GM23248 (cell line): ENCODE measurements at regions not wholly inside any gene's neighbourhood (a gene's known extent, or its start where the extent isn't known, plus 50 kb on each side); places are given as distances from the start of the nearest gene placed in this dataset.
"Not testable (repeated sequence)": the region's sequence is repeated elsewhere in the genome, so short reads cannot be mapped to it uniquely, and the experiment has no call there.

Source experiments
- DNase-seq: peaks from one replicate; pipeline ENCODE4 v3.0.0-alpha.2; 2015
- H2AFZ ChIP-seq: fragments of 200-600 bp; sonication (generic); 2 replicates; pipeline ENCODE4 v1.6.1; 2016; ENCODE audit warnings: antibody characterized with exemption
- H3F3A ChIP-seq: fragments of 200-600 bp; sonication (generic); 2 replicates; pipeline ENCODE4 v1.6.1; 2016; ENCODE audit warnings: mild to moderate bottlenecking, antibody characterized with exemption, mixed run types; ENCODE audit not compliant: insufficient read depth
- H3K27ac ChIP-seq: fragments of 200-600 bp; sonication (generic); 2 replicates; pipeline ENCODE4 v1.5.1; 2016; ENCODE audit warnings: mild to moderate bottlenecking
- H3K27me3 ChIP-seq: fragments of 200-600 bp; sonication (generic); replicated peaks from 2 replicates; pipeline ENCODE4 v1.6.1; 2016; ENCODE audit warnings: mild to moderate bottlenecking; ENCODE audit not compliant: insufficient read depth
- H3K36me3 ChIP-seq: fragments of 200-600 bp; sonication (generic); 2 replicates; pipeline ENCODE4 v1.6.1; 2016; ENCODE audit warnings: low read depth, mild to moderate bottlenecking
- H3K4me1 ChIP-seq: fragments of 200-600 bp; sonication (generic); 2 replicates; pipeline ENCODE4 v1.6.1; 2016; ENCODE audit warnings: mild to moderate bottlenecking; ENCODE audit not compliant: insufficient read depth
- H3K4me2 ChIP-seq: fragments of 200-600 bp; sonication (generic); one replicate; pipeline ENCODE4 v1.6.1; 2016; ENCODE audit warnings: mild to moderate bottlenecking; ENCODE audit not compliant: unreplicated experiment
- H3K4me3 ChIP-seq: fragments of 200-600 bp; sonication (generic); 2 replicates; pipeline ENCODE4 v1.5.1; 2016; ENCODE audit warnings: mild to moderate bottlenecking
- H3K79me2 ChIP-seq: fragments of 200-600 bp; sonication (generic); 2 replicates; pipeline ENCODE4 v1.6.1; 2016; ENCODE audit warnings: mild to moderate bottlenecking; ENCODE audit not compliant: insufficient read depth
- H3K9ac ChIP-seq: fragments of 200-600 bp; sonication (generic); 2 replicates; pipeline ENCODE4 v1.6.1; 2016; ENCODE audit warnings: mild to moderate bottlenecking
- H3K9me2 ChIP-seq: fragments of 200-600 bp; sonication (generic); 2 replicates; pipeline ENCODE4 v1.6.1; 2016; ENCODE audit warnings: mixed run types, mild to moderate bottlenecking, moderate library complexity; ENCODE audit not compliant: insufficient read depth
- H3K9me3 ChIP-seq: fragments of 200-600 bp; sonication (generic); one replicate; pipeline ENCODE4 v1.6.1; 2017; ENCODE audit warnings: low read depth
- H4K20me1 ChIP-seq: fragments of 200-600 bp; sonication (generic); 2 replicates; pipeline ENCODE4 v1.6.0; 2016; ENCODE audit not compliant: insufficient read depth
- EZH2 ChIP-seq: fragments of 200-600 bp; sonication (generic); IDR thresholded peaks from 2 replicates; pipeline ENCODE4 v1.6.1; 2018; ENCODE audit warnings: antibody characterized with exemption, mild to moderate bottlenecking; ENCODE audit not compliant: insufficient read depth, poor library complexity, severe bottlenecking
- EZH2phosphoT487 ChIP-seq: fragments of 200-600 bp; sonication (generic); IDR thresholded peaks from 2 replicates; pipeline ENCODE4 v1.6.1; 2018; ENCODE audit warnings: antibody characterized with exemption, moderate library complexity, mild to moderate bottlenecking, low read depth; ENCODE audit not compliant: insufficient read depth
- WGBS, 2 experiments: methylation state at CpG; one replicate each; pipeline ENCODE4 v1.1.6; 2015 to 2017; ENCODE audit warnings: low lambda C conversion rate in 2 of 2, low coverage in 1 of 2; ENCODE audit errors: missing lambda C conversion rate in 2 of 2; 5-methylcytosine and 5-hydroxymethylcytosine counted together
- in situ Hi-C: fragments of 300-500 bp; cut with MboI; formaldehyde crosslinking; loops from 2 replicates; pipeline ENCODE4 v1.15.0; 2020

GRCh38 chrX:148080593-148080992, 99.5 kb downstream of the FMR1NB start:
- no peak overlapping the region for H3K4me3 ChIP-seq
- no peaks in the 10 kb centered on the region for H4K20me1 ChIP-seq
- no peaks in the 10 kb centered on the region for H3K27me3 ChIP-seq
- H3K79me2 ChIP-seq = no peaks in the 10 kb centered on the region
- H3F3A ChIP-seq = no peaks in the 10 kb centered on the region
- no peaks in the 10 kb centered on the region for H3K36me3 ChIP-seq
- H3K9ac ChIP-seq = no peak overlapping the region
- 29 to 38% methylated on average over 2 of the region's 2 CpGs for WGBS, 2 experiments
- no peak overlapping the region for H3K4me2 ChIP-seq
- in situ Hi-C loops = no loop called here
- no peak for DNase-seq
- H3K9me3 ChIP-seq = no peaks in the 10 kb centered on the region
- no peaks in the 10 kb centered on the region for H3K9me2 ChIP-seq
- H3K4me1 ChIP-seq = no peaks in the 10 kb centered on the region
- no peak overlapping the region for H2AFZ ChIP-seq
- H3K27ac ChIP-seq = no peak overlapping the region
- TF ChIP-seq EZH2 = no peak
- no peak for TF ChIP-seq EZH2phosphoT487

DNA sequence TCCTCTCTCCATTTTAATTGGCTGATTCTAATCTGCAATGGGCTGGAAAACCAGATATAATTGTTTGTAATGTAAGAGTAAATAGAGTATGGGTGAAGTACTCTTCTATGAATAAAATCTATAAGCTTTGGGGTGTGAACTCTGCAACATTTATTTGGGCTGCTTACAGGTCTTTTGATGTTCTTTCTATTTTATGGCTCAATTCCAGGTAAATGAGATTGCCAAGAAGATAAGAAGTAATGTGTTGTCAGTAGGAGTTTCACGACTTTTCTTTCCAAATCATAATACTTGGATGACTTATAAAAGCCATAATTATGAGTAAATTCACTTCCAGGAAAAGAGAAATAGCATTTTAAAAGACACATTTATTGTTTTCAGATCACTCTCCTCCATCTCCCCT, 103.5 kb downstream of the FMR1NB start:
- Histone ChIP-seq H3K4me2 (no peak overlapping the region), H3K9me3 (no peaks in the 10 kb centered on the region), H3K27ac (no peak overlapping the region), H3K4me1 (no peaks in the 10 kb centered on the region), H3K9ac (no peak overlapping the region), H3K79me2 (no peaks in the 10 kb centered on the region), H3K9me2 (no peaks in the 10 kb centered on the region), H3K36me3 (no peaks in the 10 kb centered on the region), H4K20me1 (no peaks in the 10 kb centered on the region), H2AFZ (no peak overlapping the region), H3K27me3 (no peaks in the 10 kb centered on the region), H3F3A (no peaks in the 10 kb centered on the region), H3K4me3 (no peak overlapping the region)
- 0% methylated on average over 1 of the region's 1 CpG for WGBS, 2 experiments
- no peak for DNase-seq
- in situ Hi-C loops = no loop called here
- TF ChIP-seq EZH2phosphoT487 = no peak
- no peak for TF ChIP-seq EZH2

- 48 to 50% methylated on average over 3 of the region's 3 CpGs for WGBS, 2 experiments
Observed at GRCh38 chrX:148120151-148120550, 139.0 kb downstream of the FMR1NB start.

GRCh38 chrX:148120999-148121623, 140.0 kb downstream of the FMR1NB start:
- in situ Hi-C loops = no loop called here
- Histone ChIP-seq H2AFZ (no peak overlapping the region), H3K9me2 (no peaks in the 10 kb centered on the region), H3K36me3 (no peaks in the 10 kb centered on the region), H3K27ac (no peak overlapping the region), H4K20me1 (no peaks in the 10 kb centered on the region), H3K4me2 (no peak overlapping the region), H3K79me2 (no peaks in the 10 kb centered on the region), H3K4me1 (no peaks in the 10 kb centered on the region), H3K9ac (no peak overlapping the region), H3F3A (no peaks in the 10 kb centered on the region), H3K27me3 (no peaks in the 10 kb centered on the region), H3K4me3 (no peak overlapping the region), H3K9me3 (no peaks in the 10 kb centered on the region)
- no peak for TF ChIP-seq EZH2
- TF ChIP-seq EZH2phosphoT487 = no peak
- DNase-seq = no peak
- WGBS, 2 experiments = 30% methylated on average over 3 of the region's 3 CpGs

More at GRCh38 chrX:148120151-148120550, 139.0 kb downstream of the FMR1NB start:
- H3K9ac ChIP-seq = no peak overlapping the region
- H3F3A ChIP-seq = no peaks in the 10 kb centered on the region
- H3K9me2 ChIP-seq = no peaks in the 10 kb centered on the region
- H4K20me1 ChIP-seq = no peaks in the 10 kb centered on the region
- H2AFZ ChIP-seq = no peak overlapping the region
- no peak for DNase-seq
- H3K27ac ChIP-seq = no peak overlapping the region
- in situ Hi-C loops = no loop called here
- no peaks in the 10 kb centered on the region for H3K4me1 ChIP-seq
- no peak overlapping the region for H3K4me3 ChIP-seq
- no peaks in the 10 kb centered on the region for H3K27me3 ChIP-seq
- H3K4me2 ChIP-seq = no peak overlapping the region
- H3K9me3 ChIP-seq = no peaks in the 10 kb centered on the region
- TF ChIP-seq EZH2 (no peak), EZH2phosphoT487 (no peak)
- no peaks in the 10 kb centered on the region for H3K79me2 ChIP-seq
- no peaks in the 10 kb centered on the region for H3K36me3 ChIP-seq

GRCh38 chrX:148128872-148129505, 147.9 kb downstream of the FMR1NB start:
- H3K4me2 ChIP-seq, H3K9me2 ChIP-seq, H3K79me2 ChIP-seq, H3K27ac ChIP-seq, H3K9me3 ChIP-seq, H3K27me3 ChIP-seq, H3F3A ChIP-seq, H2AFZ ChIP-seq, H3K4me1 ChIP-seq, H3K4me3 ChIP-seq, in situ Hi-C loops, DNase-seq, H3K9ac ChIP-seq, H3K36me3 ChIP-seq, H4K20me1 ChIP-seq: not testable (repeated sequence)
- 74 to 79% methylated on average over 8 to 26 of the region's 35 CpGs for WGBS, 2 experiments
